ENCODE measurements at regions not wholly inside any gene's neighbourhood (a gene's known extent, or its start where the extent isn't known, plus 50 kb on each side); places are given as distances from the start of the nearest gene placed in this dataset.

- no TSS peak for BruUV-seq (replicated peaks)
- no peak for FAIRE-seq
- no peak overlapping the region for H3K9ac ChIP-seq (ENCODE audit: control insufficient read depth, insufficient read depth, low read length)
- no peaks in the 10 kb centered on the region for H3K36me3 ChIP-seq (ENCODE audit: control insufficient read depth in 2 of 2, insufficient read depth in 2 of 2, low read length in 1 of 2)
- ChIA-PET SMC1A (ENCODE audit: uncharacterized antibody, unreplicated experiment) (no interaction called here), POLR2A (no interaction called here), CTCF (no interaction called here), RAD21 (ENCODE audit: unreplicated experiment) (no interaction called here)
- H3K27ac ChIP-seq (ENCODE audit: control insufficient read depth, insufficient read depth) = no peak overlapping the region
- H3K79me2 ChIP-seq (ENCODE audit: control insufficient read depth, insufficient read depth, low read length) = no peaks in the 10 kb centered on the region
- H2AFZ ChIP-seq (ENCODE audit: control insufficient read depth, low read depth, low read length) = no peak overlapping the region
- no peaks in the 10 kb centered on the region for H3K9me3 ChIP-seq (replicated peaks; ENCODE audit: control insufficient read depth, insufficient read depth, low read length)
- H3K4me1 ChIP-seq (ENCODE audit: control insufficient read depth, insufficient read depth, low read length) = no peaks in the 10 kb centered on the region
- H3K27me3 ChIP-seq (replicated peaks in 1 of 2; ENCODE audit: control insufficient read depth in 2 of 2, insufficient read depth in 2 of 2, low read length in 1 of 2) = no peaks in the 10 kb centered on the region
- H3K4me2 ChIP-seq (ENCODE audit: control insufficient read depth, insufficient read depth) = no peak overlapping the region
- no peak overlapping the region for H3K4me3 ChIP-seq
- H4K20me1 ChIP-seq (ENCODE audit: control insufficient read depth, insufficient read depth) = no peaks in the 10 kb centered on the region
- intact Hi-C loops (cut with micrococcal nuclease; ENCODE audit: unreplicated experiment) (no loop called here), in situ Hi-C loops (cut with MboI) (no loop called here)
- DNase-seq (ENCODE audit: low read depth, low spot score) = no peak
- no peak for ATAC-seq
- TF ChIP-seq SIX5 (IDR thresholded peaks at IDR 0.05; ENCODE audit: low read depth, low read length, severe bottlenecking) (no peak), FOS (IDR thresholded peaks at IDR 0.05; ENCODE audit: borderline replicate concordance, extremely low read depth, insufficient read length) (no peak), CUX1 (IDR thresholded peaks at IDR 0.05; ENCODE audit: insufficient replicate concordance, low read depth, low read length) (no peak), E2F4 (IDR thresholded peaks at IDR 0.05; ENCODE audit: low read depth, low read length) (no peak), IKZF2 (IDR thresholded peaks at IDR 0.05) (no peak), CBX3 (IDR thresholded peaks at IDR 0.05; ENCODE audit: borderline replicate concordance, low read depth) (no peak), RBBP5 (conservative IDR thresholded peaks at IDR 0.05) (no peak), IKZF1 (conservative IDR thresholded peaks at IDR 0.05) (no peak), PML (IDR thresholded peaks at IDR 0.05; ENCODE audit: low read length) (no peak), NKRF (conservative IDR thresholded peaks at IDR 0.05) (no peak), ETV6 (conservative IDR thresholded peaks at IDR 0.05 in 1 of 2, IDR thresholded peaks at IDR 0.05 in 1 of 2; ENCODE audit: borderline replicate concordance in 1 of 2, low read depth in 1 of 2) (no peak), SMAD5 (IDR thresholded peaks at IDR 0.05; ENCODE audit: low read depth) (no peak), MEF2B (IDR thresholded peaks at IDR 0.05; ENCODE audit: partially characterized antibody, poor library complexity, severe bottlenecking) (no peak), SREBF1 (IDR thresholded peaks at IDR 0.05; ENCODE audit: low read length) (no peak), PKNOX1 (IDR thresholded peaks at IDR 0.05) (no peak)
These were observed 568.8 kb downstream of the TLR4 start for GRCh38 chr9:118273048-118273447.

Data from GM12878 (cell line).